ENCODE measurements at regions not wholly inside any gene's neighbourhood (a gene's known extent, or its start where the extent isn't known, plus 50 kb on each side); places are given as distances from the start of the nearest gene placed in this dataset.

- H3K27ac Mint-ChIP-seq, result no peak overlapping the region
- POLR2A ChIA-PET, result no interaction called here
- H3K4me1 Mint-ChIP-seq, result peaks cover 26% of the 10 kb centered on the region
- CTCF ChIA-PET, result no interaction called here
- no peak for TF ChIP-seq FOXJ3 (CRISPR knock-in tag; IDR thresholded peaks at IDR 0.05; ENCODE audit: borderline replicate concordance)
- TF ChIP-seq MYBL2 (CRISPR knock-in tag; IDR thresholded peaks at IDR 0.05), result no peak
- no peak for TF ChIP-seq IRF2 (CRISPR knock-in tag; IDR thresholded peaks at IDR 0.05; ENCODE audit: borderline replicate concordance, low read depth)
- TF ChIP-seq ZNF423 (CRISPR knock-in tag; IDR thresholded peaks at IDR 0.05), result no peak
- no peak for TF ChIP-seq GRHL2 (CRISPR knock-in tag; IDR thresholded peaks at IDR 0.05; ENCODE audit: insufficient replicate concordance, severe bottlenecking)
- TF ChIP-seq NR3C1 (CRISPR knock-in tag; conservative IDR thresholded peaks at IDR 0.05; ENCODE audit: low read depth), result no peak
- no peak for TF ChIP-seq ZNF317 (CRISPR knock-in tag; IDR thresholded peaks at IDR 0.05; ENCODE audit: borderline replicate concordance, low read depth)
- ATAC-seq (no peak), DNase-seq (ENCODE audit: low spot score) (no peak)
- no peaks in the 10 kb centered on the region; the same call in 1 of the 2 replicates for H3K27me3 Mint-ChIP-seq (ENCODE audit: low read depth)
- no peaks in the 10 kb centered on the region for H3K36me3 Mint-ChIP-seq
- H3K4me3 Mint-ChIP-seq, result no peak overlapping the region
- H3K9me3 Mint-ChIP-seq, result no peaks in the 10 kb centered on the region
Measured at GRCh38 chr17:13756763-13757162, 155.0 kb upstream of the HS3ST3A1 start.

- no peaks in the 10 kb centered on the region for H3K9me3 Mint-ChIP-seq
- ATAC-seq, result no peak
- CTCF ChIA-PET, result no interaction called here
- no peak overlapping the region for H3K4me3 Mint-ChIP-seq
- DNase-seq (ENCODE audit: low spot score), result no peak
- H3K27ac Mint-ChIP-seq, result no peak overlapping the region
- peaks cover 15% of the 10 kb centered on the region for H3K4me1 Mint-ChIP-seq
- POLR2A ChIA-PET, result no interaction called here
- H3K27me3 Mint-ChIP-seq (ENCODE audit: low read depth), result no peaks in the 10 kb centered on the region; the same call in 1 of the 2 replicates
- H3K36me3 Mint-ChIP-seq, result no peaks in the 10 kb centered on the region
- no peak for TF ChIP-seq ZNF263 (CRISPR knock-in tag; IDR thresholded peaks at IDR 0.05; ENCODE audit: low read depth)
- no peak for TF ChIP-seq TCF7 (CRISPR knock-in tag; IDR thresholded peaks at IDR 0.05; ENCODE audit: low read depth)
- TF ChIP-seq MAX (CRISPR knock-in tag; IDR thresholded peaks at IDR 0.05), result no peak
- TF ChIP-seq ZMAT4 (CRISPR knock-in tag; IDR thresholded peaks at IDR 0.05), result no peak
- TF ChIP-seq TEAD4 (CRISPR knock-in tag; IDR thresholded peaks at IDR 0.05), result no peak
- no peak for TF ChIP-seq FOXP1 (CRISPR knock-in tag; IDR thresholded peaks at IDR 0.05; ENCODE audit: borderline replicate concordance)
Measured at GRCh38 chr17:13757871-13758270, 156.1 kb upstream of the HS3ST3A1 start.

GRCh38 chr17:13759518-13760335, 158.0 kb upstream of the HS3ST3A1 start:
- ATAC-seq, result no peak
- H3K4me1 Mint-ChIP-seq, result no peaks in the 10 kb centered on the region
- H3K27me3 Mint-ChIP-seq (ENCODE audit: low read depth), result no peaks in the 10 kb centered on the region

More at GRCh38 chr17:13759518-13760335, 158.0 kb upstream of the HS3ST3A1 start:
- no peaks in the 10 kb centered on the region for H3K36me3 Mint-ChIP-seq
- DNase-seq (ENCODE audit: low spot score), result no peak
- H3K9me3 Mint-ChIP-seq, result peaks cover 6% of the 10 kb centered on the region
- H3K27ac Mint-ChIP-seq, result no peak overlapping the region
- CTCF ChIA-PET, result no interaction called here
- no peak for TF ChIP-seq FOXJ3 (CRISPR knock-in tag; IDR thresholded peaks at IDR 0.05; ENCODE audit: borderline replicate concordance)
- TF ChIP-seq ZBTB43 (CRISPR knock-in tag; IDR thresholded peaks at IDR 0.05), result no peak
- no peak for TF ChIP-seq ESRRA (CRISPR knock-in tag; IDR thresholded peaks at IDR 0.05; ENCODE audit: borderline replicate concordance)
- no peak for TF ChIP-seq MAX (CRISPR knock-in tag; IDR thresholded peaks at IDR 0.05)
- no peak for TF ChIP-seq ZNF219 (CRISPR knock-in tag; IDR thresholded peaks at IDR 0.05; ENCODE audit: borderline replicate concordance)
- TF ChIP-seq NR2C2 (CRISPR knock-in tag; IDR thresholded peaks at IDR 0.05), result no peak
- no peak for TF ChIP-seq MXD4 (CRISPR knock-in tag; IDR thresholded peaks at IDR 0.05; ENCODE audit: borderline replicate concordance)
- no peak for TF ChIP-seq JUN (CRISPR knock-in tag; IDR thresholded peaks at IDR 0.05)
- no peak for TF ChIP-seq MLX (CRISPR knock-in tag; IDR thresholded peaks at IDR 0.05)
- no peak for TF ChIP-seq ERG (CRISPR knock-in tag; IDR thresholded peaks at IDR 0.05)
- TF ChIP-seq ZNF671 (CRISPR knock-in tag; IDR thresholded peaks at IDR 0.05), result no peak
- no peak for TF ChIP-seq GABPB1 (CRISPR knock-in tag; IDR thresholded peaks at IDR 0.05)
- no peak for TF ChIP-seq SMAD4 (CRISPR knock-in tag; IDR thresholded peaks at IDR 0.05)
- TF ChIP-seq TEAD4 (CRISPR knock-in tag; IDR thresholded peaks at IDR 0.05), result no peak
- no peak for TF ChIP-seq IRF1 (CRISPR knock-in tag; IDR thresholded peaks at IDR 0.05)
- POLR2A ChIA-PET, result no interaction called here
- no peak overlapping the region for H3K4me3 Mint-ChIP-seq

Data from WTC11 (cell line).